Stomach (tissue), 8 donors: ENCODE measurements at regions not wholly inside any gene's neighbourhood (a gene's known extent, or its start where the extent isn't known, plus 50 kb on each side); places are given as distances from the start of the nearest gene placed in this dataset.

Experiments
- DNase-seq, 2 donors: peaks; one replicate each; pipeline versions ENCODE4 v3.0.0 to v3.0.0-alpha.2; 2013 to 2019
- H3K27ac ChIP-seq, 5 donors: fragments of 200-600 bp in 4 of 5; sonication (generic) in 4 of 5; one replicate each; pipeline ENCODE4 v1.5.1; 2013 to 2019; ENCODE audit warnings: mild to moderate bottlenecking in 1 of 5, moderate library complexity in 1 of 5
- H3K27me3 ChIP-seq, 3 donors: fragments of 200-600 bp; sonication (generic); one replicate each; pipeline ENCODE4 v1.5.1; 2017 to 2019; ENCODE audit warnings: mixed run types in 1 of 3
- H3K36me3 ChIP-seq, 4 donors: fragments of 200-600 bp; sonication (generic); 1 replicate in 3 of 4; 2 replicates in 1 of 4; pipeline ENCODE4 v1.5.1; 2016 to 2019
- H3K4me1 ChIP-seq, 4 donors: fragments of 200-600 bp; sonication (generic); one replicate each; pipeline ENCODE4 v1.5.1; 2016 to 2019
- H3K4me3 ChIP-seq, 4 donors: fragments of 200-600 bp; sonication (generic) in 3 of 4; one replicate each; pipeline ENCODE4 v1.5.1; 2016 to 2019; ENCODE audit warnings: mild to moderate bottlenecking in 1 of 4
- H3K9me3 ChIP-seq, 4 donors: fragments of 200-600 bp; sonication (generic); one replicate each; pipeline ENCODE4 v1.5.1; 2016 to 2019
- CTCF ChIP-seq, 7 experiments: fragments of 450-650 bp in 4 of 7; fragments of 200-600 bp in 3 of 7; sonication (generic) in 3 of 7; IDR thresholded peaks; one replicate each; pipeline ENCODE4 v1.5.1; 2016 to 2019; ENCODE audit warnings: antibody characterized with exemption in 7 of 7, control low read depth in 2 of 7, mild to moderate bottlenecking in 1 of 7
- EP300 ChIP-seq: sonication (generic); formaldehyde crosslinking; IDR thresholded peaks from one replicate; pipeline ENCODE4 v1.6.1; 2017; ENCODE audit warnings: antibody characterized with exemption
- POLR2A ChIP-seq, 4 donors: fragments of 450-650 bp; IDR thresholded peaks; one replicate each; pipeline ENCODE4 v1.6.1; 2016; ENCODE audit warnings: antibody characterized with exemption in 4 of 4, control low read depth in 2 of 4, mild to moderate bottlenecking in 1 of 4, moderate library complexity in 1 of 4
- POLR2AphosphoS5 ChIP-seq, 3 donors: sonication (generic); formaldehyde crosslinking; IDR thresholded peaks; one replicate each; pipeline ENCODE4 v1.6.1; 2016; ENCODE audit warnings: antibody characterized with exemption in 3 of 3
- WGBS, 5 donors: extraction: QIAGEN DNeasy Blood & Tissue Kit in 3 of 5; methylation state at CpG; one replicate each; pipeline versions ENCODE4 v1.1.5 to v1.1.7; 2013 to 2018; 5-methylcytosine and 5-hydroxymethylcytosine counted together
- intact Hi-C: fragments of 100-400 bp; cut with DNase I; formaldehyde crosslinking; loops from one replicate; pipeline ENCODE4 v1.15.1; 2023; ENCODE audit warnings: low total_unique reads
- donor health status: healthy with polysubstance abuse.
- donor health status: Bipolar disorder and iron deficiency.
- donor health status: healthy.

- Histone ChIP-seq H3K9me3 (peaks cover 0 to 24% (median 10%) of the 10 kb centered on the region in 4 donors), H3K27me3 (no peaks in the 10 kb centered on the region), H3K27ac (no peak overlapping the region), H3K36me3 (no peaks in the 10 kb centered on the region), H3K4me1 (no peaks in the 10 kb centered on the region), H3K4me3 (no peak overlapping the region)
- intact Hi-C loops = no loop called here
- no peak for TF ChIP-seq EP300
- TF ChIP-seq CTCF (IDR thresholded peaks at IDR 0.05) = no peak
- no peak for TF ChIP-seq POLR2AphosphoS5 (IDR thresholded peaks at IDR 0.05)
- TF ChIP-seq POLR2A (IDR thresholded peaks at IDR 0.05) = no peak
- no peak for DNase-seq
Measured at GRCh38 chr9:115425601-115426000, 307.6 kb upstream of the TNC start.

GRCh38 chr9:115437418-115437817, 319.5 kb upstream of the TNC start:
- WGBS, 5 donors = 78 to 82% (median 80%) methylated on average over 2 of the region's 2 CpGs
- H3K4me1 ChIP-seq = no peaks in the 10 kb centered on the region
- no peak overlapping the region for H3K4me3 ChIP-seq
- intact Hi-C loops = no loop called here
- H3K27me3 ChIP-seq = no peaks in the 10 kb centered on the region
- no peak overlapping the region for H3K27ac ChIP-seq
- no peak for TF ChIP-seq POLR2AphosphoS5 (IDR thresholded peaks at IDR 0.05)
- no peak for TF ChIP-seq POLR2A (IDR thresholded peaks at IDR 0.05)
- no peak for TF ChIP-seq EP300
- TF ChIP-seq CTCF (IDR thresholded peaks at IDR 0.05) = no peak
- no peaks in the 10 kb centered on the region for H3K9me3 ChIP-seq
- H3K36me3 ChIP-seq = no peaks in the 10 kb centered on the region
- DNase-seq = no peak

- no peak for TF ChIP-seq POLR2AphosphoS5 (IDR thresholded peaks at IDR 0.05)
- no peak for TF ChIP-seq POLR2A (IDR thresholded peaks at IDR 0.05)
- no peak for TF ChIP-seq EP300
- no peak for TF ChIP-seq CTCF (IDR thresholded peaks at IDR 0.05)
- H3K9me3 ChIP-seq = no peaks in the 10 kb centered on the region
- peaks cover 0 to 3% (median under 1%) of the 10 kb centered on the region in 4 donors for H3K4me1 ChIP-seq
- no peaks in the 10 kb centered on the region for H3K27me3 ChIP-seq
- no peak overlapping the region for H3K4me3 ChIP-seq
- no peaks in the 10 kb centered on the region for H3K36me3 ChIP-seq
- intact Hi-C loops = no loop called here
- WGBS, 5 donors = 52 to 74% (median 67%) methylated on average over 6 of the region's 6 CpGs
- DNase-seq = peak in 1 of 2 donors; percentile 23
- H3K27ac ChIP-seq = no peak overlapping the region
Measured at GRCh38 chr9:115439641-115440040, 321.7 kb upstream of the TNC start.

- intact Hi-C loops = no loop called here
- Histone ChIP-seq H3K9me3 (no peaks in the 10 kb centered on the region), H3K27me3 (no peaks in the 10 kb centered on the region), H3K4me3 (no peak overlapping the region), H3K36me3 (no peaks in the 10 kb centered on the region), H3K4me1 (peaks cover 0 to 13% (median 6%) of the 10 kb centered on the region in 4 donors), H3K27ac (peak overlapping the region in 1 of 5 donors; percentile 31)
- 35 to 61% (median 58%) methylated on average over 4 of the region's 4 CpGs for WGBS, 5 donors
- TF ChIP-seq EP300 = no peak
- no peak for TF ChIP-seq POLR2A (IDR thresholded peaks at IDR 0.05)
- TF ChIP-seq CTCF (IDR thresholded peaks at IDR 0.05) = no peak
- TF ChIP-seq POLR2AphosphoS5 (IDR thresholded peaks at IDR 0.05) = no peak
- DNase-seq = peak in 1 of 2 donors; percentile 69
Measured at GRCh38 chr9:115442054-115442453, 324.1 kb upstream of the TNC start.
